Erythroblast (primary cell): ENCODE measurements at regions not wholly inside any gene's neighbourhood (a gene's known extent, or its start where the extent isn't known, plus 50 kb on each side); places are given as distances from the start of the nearest gene placed in this dataset.

ENCODE experiments used
- GATA1 ChIP-seq: IDR thresholded peaks from 2 replicates; pipeline ENCODE4 v1.6.1; 2011; ENCODE audit warnings: low read depth, mild to moderate bottlenecking, control low read depth, low read length, moderate library complexity
- POLR2A ChIP-seq: IDR thresholded peaks from 2 replicates; pipeline ENCODE4 v1.6.1; 2011; ENCODE audit warnings: mild to moderate bottlenecking, low read length

GRCh38 chr1:191542444-191542843, 615.8 kb upstream of the RGS18 start:
- TF ChIP-seq POLR2A (no peak), GATA1 (no peak)
